Smooth muscle cell (in vitro differentiated cells): ENCODE measurements at regions not wholly inside any gene's neighbourhood (a gene's known extent, or its start where the extent isn't known, plus 50 kb on each side); places are given as distances from the start of the nearest gene placed in this dataset.

Experiments
- DNase-seq: peaks from one replicate; lab custom pipeline; 2025; ENCODE audit not compliant: unreplicated experiment; lab: John Stamatoyannopoulos, UW
- H2AFZ ChIP-seq: fragments of 200-600 bp; sonication (generic); 2 replicates; pipeline ENCODE4 v1.6.0; 2016; ENCODE audit warnings: antibody characterized with exemption, low read depth, mild to moderate bottlenecking
- H3F3A ChIP-seq: fragments of 200-600 bp; sonication (generic); 2 replicates; pipeline ENCODE4 v1.6.0; 2017; ENCODE audit warnings: antibody characterized with exemption, low read depth
- H3K27ac ChIP-seq: fragments of 200-600 bp; sonication (generic); 2 replicates; pipeline ENCODE4 v1.5.1; 2016; ENCODE audit warnings: low read depth, mild to moderate bottlenecking
- H3K27me3 ChIP-seq: fragments of 200-600 bp; sonication (generic); 2 replicates; pipeline ENCODE4 v1.6.1; 2016; ENCODE audit warnings: low read depth, mild to moderate bottlenecking
- H3K36me3 ChIP-seq: fragments of 200-600 bp; sonication (generic); 2 replicates; pipeline ENCODE4 v1.5.1; 2016; ENCODE audit warnings: low read depth
- H3K4me1 ChIP-seq: fragments of 200-600 bp; sonication (generic); 2 replicates; pipeline ENCODE4 v1.5.1; 2016; ENCODE audit warnings: low read depth
- H3K4me2 ChIP-seq: fragments of 200-600 bp; sonication (generic); 2 replicates; pipeline ENCODE4 v1.6.0; 2016; ENCODE audit warnings: mild to moderate bottlenecking
- H3K4me3 ChIP-seq: fragments of 200-600 bp; sonication (generic); 2 replicates; pipeline ENCODE4 v1.5.1; 2016; ENCODE audit warnings: mild to moderate bottlenecking
- H3K79me2 ChIP-seq: fragments of 200-600 bp; sonication (generic); 2 replicates; pipeline ENCODE4 v1.6.0; 2016; ENCODE audit warnings: low read depth, mild to moderate bottlenecking
- H3K9ac ChIP-seq: fragments of 200-600 bp; sonication (generic); 2 replicates; pipeline ENCODE4 v1.6.0; 2016; ENCODE audit warnings: low read depth
- H3K9me3 ChIP-seq: fragments of 200-600 bp; sonication (generic); replicated peaks from 2 replicates; pipeline ENCODE4 v1.5.1; 2016; ENCODE audit warnings: low read depth
- H4K20me1 ChIP-seq: fragments of 200-600 bp; sonication (generic); 2 replicates; pipeline ENCODE4 v1.6.0; 2016; ENCODE audit warnings: low read depth
- WGBS: methylation state at CpG from one replicate; pipeline ENCODE4 v1.1.7; 2016; ENCODE audit warnings: low lambda C conversion rate; 5-methylcytosine and 5-hydroxymethylcytosine counted together
- TF ChIP-seq, protein P1 (sequence below): fragments of 200-600 bp; sonication (generic); IDR thresholded peaks from 2 replicates; pipeline ENCODE4 v1.5.1; 2017; ENCODE audit warnings: borderline replicate concordance, mild to moderate bottlenecking, antibody characterized with exemption; ENCODE audit not compliant: insufficient read depth, poor library complexity, severe bottlenecking

- Histone ChIP-seq H3K4me1 (no peaks in the 10 kb centered on the region), H2AFZ (no peak overlapping the region), H3K9me3 (no peaks in the 10 kb centered on the region), H3K4me2 (no peak overlapping the region), H3K36me3 (no peaks in the 10 kb centered on the region), H3K9ac (no peak overlapping the region), H3K27me3 (no peaks in the 10 kb centered on the region), H3F3A (no peaks in the 10 kb centered on the region), H3K79me2 (no peaks in the 10 kb centered on the region), H3K4me3 (no peak overlapping the region), H3K27ac (no peak overlapping the region), H4K20me1 (no peaks in the 10 kb centered on the region)
- 91% methylated on average over 3 of the region's 3 CpGs for WGBS
- no peak for DNase-seq
- TF ChIP-seq, protein P1, sequence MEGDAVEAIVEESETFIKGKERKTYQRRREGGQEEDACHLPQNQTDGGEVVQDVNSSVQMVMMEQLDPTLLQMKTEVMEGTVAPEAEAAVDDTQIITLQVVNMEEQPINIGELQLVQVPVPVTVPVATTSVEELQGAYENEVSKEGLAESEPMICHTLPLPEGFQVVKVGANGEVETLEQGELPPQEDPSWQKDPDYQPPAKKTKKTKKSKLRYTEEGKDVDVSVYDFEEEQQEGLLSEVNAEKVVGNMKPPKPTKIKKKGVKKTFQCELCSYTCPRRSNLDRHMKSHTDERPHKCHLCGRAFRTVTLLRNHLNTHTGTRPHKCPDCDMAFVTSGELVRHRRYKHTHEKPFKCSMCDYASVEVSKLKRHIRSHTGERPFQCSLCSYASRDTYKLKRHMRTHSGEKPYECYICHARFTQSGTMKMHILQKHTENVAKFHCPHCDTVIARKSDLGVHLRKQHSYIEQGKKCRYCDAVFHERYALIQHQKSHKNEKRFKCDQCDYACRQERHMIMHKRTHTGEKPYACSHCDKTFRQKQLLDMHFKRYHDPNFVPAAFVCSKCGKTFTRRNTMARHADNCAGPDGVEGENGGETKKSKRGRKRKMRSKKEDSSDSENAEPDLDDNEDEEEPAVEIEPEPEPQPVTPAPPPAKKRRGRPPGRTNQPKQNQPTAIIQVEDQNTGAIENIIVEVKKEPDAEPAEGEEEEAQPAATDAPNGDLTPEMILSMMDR = no peak
Measured at GRCh38 chr2:182543741-182544525, 117.1 kb upstream of the PDE1A start.

- H3K27me3 ChIP-seq = no peaks in the 10 kb centered on the region
- no peak overlapping the region for H3K4me2 ChIP-seq
- no peaks in the 10 kb centered on the region for H3F3A ChIP-seq
- H3K4me3 ChIP-seq = no peak overlapping the region
- TF ChIP-seq, protein P1 = no peak
- H3K9me3 ChIP-seq = no peaks in the 10 kb centered on the region
- no peaks in the 10 kb centered on the region for H3K79me2 ChIP-seq
- no peak for DNase-seq
- H3K36me3 ChIP-seq = no peaks in the 10 kb centered on the region
- 85% methylated on average over 3 of the region's 3 CpGs for WGBS
- no peaks in the 10 kb centered on the region for H3K4me1 ChIP-seq
- H3K9ac ChIP-seq = no peak overlapping the region
- no peak overlapping the region for H3K27ac ChIP-seq
- H4K20me1 ChIP-seq = no peaks in the 10 kb centered on the region
- H2AFZ ChIP-seq = no peak overlapping the region
Measured at GRCh38 chr2:182545420-182546167, 118.8 kb upstream of the PDE1A start.

DNA sequence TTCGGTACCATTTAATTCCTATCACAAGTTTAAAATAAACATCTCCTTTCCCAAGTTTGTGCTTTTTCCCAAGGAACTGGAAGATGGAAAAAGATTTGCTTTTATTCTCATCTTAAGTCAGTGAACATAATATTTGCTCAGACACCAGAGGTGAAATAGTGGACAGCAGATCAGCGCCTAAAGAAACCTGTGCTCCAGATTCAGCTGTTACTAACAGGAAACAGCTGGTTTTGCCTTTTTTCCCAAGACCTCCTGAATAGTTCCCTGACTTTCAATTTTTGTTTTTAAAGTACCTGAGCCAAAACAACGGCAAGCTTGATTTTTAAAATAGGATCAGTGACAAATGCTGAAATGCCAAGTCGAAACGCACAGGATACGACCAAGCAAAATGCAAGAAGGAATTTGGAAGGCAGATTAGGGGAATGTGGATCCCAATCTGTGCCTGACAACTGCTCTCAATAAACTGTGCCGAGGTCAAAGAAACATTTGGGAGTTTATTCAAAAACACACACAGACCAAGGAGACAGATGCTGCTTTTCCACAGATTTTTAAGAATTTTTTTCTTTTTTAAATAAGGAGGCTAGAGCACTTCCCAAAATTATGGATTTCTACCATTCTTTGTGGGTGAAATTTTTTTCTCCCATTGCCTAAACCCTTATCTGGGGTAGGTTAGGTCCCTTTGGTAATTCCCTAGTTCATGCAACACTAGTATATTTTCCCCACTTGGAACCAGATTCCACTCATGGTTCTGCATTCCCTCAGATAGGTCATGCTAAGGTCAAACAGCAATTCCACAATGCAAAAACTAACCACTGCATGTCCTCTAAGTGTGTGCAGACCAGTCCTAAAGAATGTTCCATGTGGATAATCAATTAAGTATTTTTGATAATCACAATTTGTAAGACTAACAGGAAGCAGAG, 121.5 kb upstream of the PDE1A start:
- no peak overlapping the region for H2AFZ ChIP-seq
- H3K4me2 ChIP-seq = no peak overlapping the region
- H3K9me3 ChIP-seq = no peaks in the 10 kb centered on the region
- H3K4me1 ChIP-seq = no peaks in the 10 kb centered on the region
- DNase-seq = no peak
- WGBS = 84% methylated on average over 7 of the region's 7 CpGs
- no peak overlapping the region for H3K27ac ChIP-seq
- H3K4me3 ChIP-seq = no peak overlapping the region
- H3F3A ChIP-seq = no peaks in the 10 kb centered on the region
- H4K20me1 ChIP-seq = no peaks in the 10 kb centered on the region
- no peaks in the 10 kb centered on the region for H3K79me2 ChIP-seq
- TF ChIP-seq, protein P1 = no peak
- no peaks in the 10 kb centered on the region for H3K27me3 ChIP-seq
- no peaks in the 10 kb centered on the region for H3K36me3 ChIP-seq
- no peak overlapping the region for H3K9ac ChIP-seq
